GM19328 (cell line): ENCODE measurements at regions not wholly inside any gene's neighbourhood (a gene's known extent, or its start where the extent isn't known, plus 50 kb on each side); places are given as distances from the start of the nearest gene placed in this dataset.
"Not testable (repeated sequence)": the region's sequence is repeated elsewhere in the genome, so short reads cannot be mapped to it uniquely, and the experiment has no call there.

Experiments used
- ATAC-seq: cut with Tn5 transposase; IDR thresholded peaks from one replicate; pipeline ENCODE4 v1.9.1; 2021; ENCODE audit warnings: mild to moderate bottlenecking, moderate library complexity; ENCODE audit not compliant: unreplicated experiment

DNA sequence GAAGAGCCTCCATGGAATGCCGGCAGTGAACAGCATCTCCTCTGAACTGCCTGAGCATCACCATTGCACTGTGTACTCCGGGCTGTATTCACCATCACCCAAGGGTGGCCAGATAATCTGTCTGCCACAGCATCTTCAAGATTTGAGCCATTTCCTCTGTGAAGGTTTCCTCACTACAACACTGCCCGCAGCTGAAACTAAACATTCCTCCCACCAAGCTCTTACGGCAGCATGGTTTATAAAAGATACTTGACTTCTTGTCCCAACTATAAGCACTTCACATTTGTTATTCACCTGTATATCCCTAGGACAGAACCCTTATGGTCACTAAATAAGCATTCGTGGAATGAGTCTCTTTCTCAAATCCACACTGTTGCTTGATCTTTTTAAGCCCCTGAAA, 125.9 kb downstream of the SST start:
- no peak for ATAC-seq

DNA sequence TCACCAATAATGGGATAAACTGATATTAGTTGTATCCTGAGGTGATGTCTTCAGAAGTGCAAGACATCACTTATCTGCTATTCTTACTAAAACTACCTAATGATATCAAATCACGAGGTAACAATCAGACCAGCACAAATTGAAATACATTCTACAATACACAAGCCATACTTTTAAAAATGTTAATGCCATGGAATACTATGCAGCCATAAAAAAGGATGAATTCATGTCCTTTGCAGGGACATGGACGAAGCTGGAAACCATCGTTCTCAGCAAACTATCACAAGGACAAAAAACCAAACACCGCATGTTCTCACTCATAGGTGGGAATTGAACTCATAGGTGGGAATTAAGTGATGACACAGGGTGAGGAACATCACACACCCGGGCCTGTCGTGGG, 129.3 kb downstream of the SST start:
- ATAC-seq = no peak

DNA sequence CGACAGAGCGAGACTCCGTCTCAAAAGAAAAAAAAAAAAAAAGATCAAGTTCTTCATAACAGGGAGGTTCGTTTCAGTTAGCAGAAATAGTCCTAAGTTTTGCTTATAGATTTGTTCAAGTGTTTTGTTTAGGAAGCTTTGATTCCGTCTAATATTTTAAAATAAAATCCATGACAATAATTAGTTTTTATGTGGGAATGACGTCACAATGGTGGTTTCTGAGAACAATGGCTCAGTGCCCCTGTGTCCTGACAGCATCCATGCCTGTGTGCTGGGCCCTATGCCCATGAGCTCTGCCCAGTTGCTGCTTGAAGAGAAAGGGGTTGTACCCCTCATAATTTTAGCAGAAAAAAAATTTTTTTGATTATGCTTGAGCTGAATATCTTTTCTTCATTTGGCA, 134.0 kb downstream of the SST start:
- ATAC-seq = no peak

- ATAC-seq = no peak
These were observed 136.4 kb downstream of the SST start for GRCh38 chr3:187533797-187534196.

GRCh38 chr3:187531831-187532230, 138.4 kb downstream of the SST start:
- no peak for ATAC-seq

GRCh38 chr3:187522890-187523289, 147.3 kb downstream of the SST start:
- ATAC-seq = no peak

DNA sequence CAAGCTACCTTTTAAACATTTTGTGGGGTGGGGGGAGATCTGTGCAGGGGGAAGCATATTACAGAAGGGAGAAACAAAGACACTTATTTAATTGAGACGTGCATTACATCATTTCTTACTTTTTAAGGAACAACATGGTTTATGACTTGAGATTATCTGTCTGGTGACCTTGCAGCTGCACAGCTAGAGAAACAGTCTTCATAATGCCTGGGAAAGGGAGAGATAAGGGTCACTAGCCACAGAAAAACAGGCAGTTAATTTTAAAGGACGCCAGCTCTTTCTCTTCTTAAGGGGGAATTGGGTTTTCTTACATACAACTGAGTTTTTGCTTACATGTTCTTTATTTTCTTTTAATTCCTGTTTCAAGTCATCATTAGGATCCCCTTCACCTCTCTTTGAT, 147.9 kb downstream of the SST start:
- ATAC-seq = no peak

GRCh38 chr3:187521546-187521945, 148.6 kb downstream of the SST start:
- ATAC-seq = no peak

- no peak for ATAC-seq
These were observed 149.9 kb downstream of the SST start for GRCh38 chr3:187520027-187520945.

DNA sequence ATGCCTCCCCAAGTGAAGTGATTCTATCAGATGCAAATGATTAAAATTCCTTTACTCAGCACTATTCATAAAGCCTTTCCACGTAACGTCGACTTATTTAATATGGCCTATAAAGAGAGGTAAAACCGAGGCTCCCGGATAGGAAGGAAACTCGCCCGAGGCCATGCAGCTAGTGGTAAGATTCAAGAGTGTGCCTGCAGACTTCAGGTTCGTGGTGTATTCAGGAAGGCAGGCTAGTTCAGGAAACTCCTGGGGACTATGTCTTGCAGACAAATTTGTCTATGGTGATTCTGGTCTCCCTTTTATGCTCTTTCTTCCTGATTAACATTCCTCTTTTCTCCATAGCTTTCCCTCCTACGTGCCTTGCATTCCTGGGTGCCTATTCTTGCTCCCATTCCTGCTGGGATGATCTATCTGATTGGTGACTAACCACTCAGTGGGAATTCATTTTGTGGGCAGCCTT, 150.7 kb downstream of the SST start:
- ATAC-seq = no peak

- no peak for ATAC-seq
These were observed 150.4 kb downstream of the RTP4 start for GRCh38 chr3:187518616-187519015.

DNA sequence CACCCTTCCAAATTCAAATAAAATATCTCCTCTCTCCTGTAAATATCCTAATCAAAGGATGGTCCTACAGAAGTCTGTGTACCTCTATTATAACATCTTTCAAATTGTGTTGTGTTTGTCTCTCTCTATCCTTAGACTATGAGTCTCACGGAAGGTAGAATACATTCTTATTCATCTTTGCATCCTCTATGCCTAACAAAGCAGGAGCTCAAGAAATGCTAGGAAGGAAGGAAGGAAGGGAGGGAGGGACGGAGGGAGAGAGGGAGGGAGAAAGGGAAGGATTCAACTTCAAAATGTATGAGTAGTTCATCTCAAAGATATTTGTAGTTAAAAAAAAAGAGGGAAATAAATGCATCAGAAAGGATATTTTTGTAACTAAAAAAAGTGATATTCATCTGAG, 150.0 kb downstream of the RTP4 start:
- no peak for ATAC-seq

GRCh38 chr3:187516446-187517185, 148.4 kb downstream of the RTP4 start:
- ATAC-seq = no peak

DNA sequence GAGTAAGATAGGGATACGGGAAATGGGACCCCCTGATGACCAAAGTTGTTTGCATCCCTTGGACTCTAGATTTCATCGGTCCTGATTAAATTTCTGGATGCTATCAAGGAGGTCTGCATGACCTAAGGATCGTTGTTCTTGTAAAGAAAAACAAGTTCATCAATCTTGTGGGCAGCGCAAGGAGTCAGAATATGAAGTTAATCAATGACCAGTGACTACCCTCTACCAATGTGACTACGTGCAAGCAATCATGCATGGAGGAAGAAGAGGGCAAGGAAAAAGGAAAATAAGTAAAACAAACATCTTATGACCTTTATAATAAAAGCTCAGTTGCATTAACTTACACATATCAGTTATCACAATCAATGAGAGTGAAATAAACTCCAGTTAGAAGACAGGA, 139.7 kb downstream of the RTP4 start:
- no peak for ATAC-seq

DNA sequence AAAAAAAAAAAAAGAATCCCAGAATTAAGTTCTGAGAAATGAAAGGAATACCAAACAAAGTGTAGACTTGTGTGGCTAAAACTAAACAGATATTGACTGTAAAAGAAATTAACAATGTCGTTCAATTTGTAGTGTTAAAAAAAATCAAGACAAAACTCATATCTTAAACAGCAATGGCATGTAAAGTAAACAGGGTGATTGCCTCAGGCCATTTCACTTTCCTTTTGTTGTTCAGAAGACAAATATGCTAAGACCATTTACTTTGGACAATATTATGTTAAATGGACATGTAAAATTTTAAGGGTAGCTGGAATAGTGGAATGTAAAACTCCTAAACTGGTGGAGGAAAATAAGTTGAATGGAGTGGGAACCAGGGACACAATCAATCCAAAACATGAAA, 139.1 kb downstream of the RTP4 start:
- ATAC-seq = no peak

DNA sequence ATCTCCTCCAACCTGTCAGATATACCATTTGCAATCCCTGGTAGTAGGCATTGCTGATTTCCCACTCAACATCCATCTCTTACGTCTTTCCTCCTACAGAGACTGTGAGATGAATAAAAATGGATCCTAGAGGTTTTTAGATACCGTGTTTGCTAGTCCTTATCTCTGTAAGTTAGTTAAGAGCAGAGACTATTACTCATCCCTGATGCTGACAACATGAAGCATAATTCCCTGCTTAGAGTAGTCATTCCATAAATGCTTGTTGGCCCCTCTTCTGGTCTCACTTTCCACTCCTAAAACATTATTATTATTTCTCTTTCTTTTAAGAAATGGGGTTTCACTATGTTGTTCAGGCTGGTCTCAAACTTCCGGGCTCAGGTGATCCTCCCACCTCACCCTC, 136.2 kb downstream of the RTP4 start:
- ATAC-seq = no peak

- ATAC-seq = no peak
These were observed 130.1 kb downstream of the RTP4 start for GRCh38 chr3:187498211-187498724.

DNA sequence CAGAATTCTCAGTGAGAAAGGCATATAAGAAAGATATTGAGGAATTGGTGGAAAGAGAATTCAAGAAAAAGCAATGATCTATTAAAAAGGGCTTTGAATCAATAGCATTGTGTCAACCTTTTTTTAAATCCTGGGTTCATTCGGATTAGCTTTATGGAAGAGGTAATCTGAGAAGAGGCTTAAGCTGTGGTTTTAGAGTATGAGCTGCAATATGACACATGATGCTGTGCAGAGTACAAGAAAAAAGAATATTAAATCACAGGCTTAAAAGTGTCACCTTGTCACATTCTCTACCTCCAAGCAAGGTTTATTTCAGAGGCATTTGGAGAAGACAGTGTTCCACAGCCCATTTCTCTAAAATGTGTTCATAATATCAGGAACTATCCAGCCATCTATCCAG, 128.9 kb downstream of the RTP4 start:
- ATAC-seq = no peak

DNA sequence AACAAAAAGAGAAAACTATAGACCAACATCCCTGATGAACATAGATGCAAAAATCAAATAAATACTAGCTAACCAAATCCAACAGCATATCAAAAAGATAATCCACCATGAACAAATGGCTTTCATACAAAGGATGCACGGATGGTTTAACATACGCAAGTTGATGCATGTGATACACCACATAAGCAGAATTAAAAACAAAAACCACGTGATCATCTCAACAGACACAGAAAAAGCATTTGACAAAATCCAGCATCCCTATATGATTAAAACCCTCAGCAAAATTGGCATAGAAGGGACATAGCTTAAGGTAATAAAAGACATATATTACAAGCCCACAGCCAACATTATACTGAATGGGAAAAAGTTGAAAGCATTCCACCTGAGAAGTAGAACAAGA, 125.9 kb downstream of the RTP4 start:
- ATAC-seq = not testable (repeated sequence)

DNA sequence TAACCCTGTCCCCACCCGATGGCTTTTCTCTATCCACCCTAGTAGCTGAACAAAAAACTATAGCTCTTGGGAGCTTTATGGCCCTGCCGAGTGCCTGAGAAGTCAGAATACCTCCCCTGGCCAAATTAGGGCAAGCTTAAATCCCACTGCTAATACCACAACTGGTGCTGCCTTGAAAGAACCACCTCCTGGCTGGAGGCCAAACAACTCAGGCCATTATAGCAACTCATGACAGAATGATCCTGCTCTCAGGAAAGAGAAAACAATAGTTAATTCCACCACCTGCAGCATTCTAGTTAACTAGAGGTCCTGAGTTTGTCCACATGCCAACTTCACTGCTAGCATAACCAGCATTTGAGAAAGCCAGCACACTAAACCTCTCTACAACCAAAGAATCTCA, 123.2 kb downstream of the RTP4 start:
- no peak for ATAC-seq

GRCh38 chr3:187490366-187490765, 122.2 kb downstream of the RTP4 start:
- ATAC-seq = no peak
